Stomach (tissue), 8 donors: ENCODE measurements at regions not wholly inside any gene's neighbourhood (a gene's known extent, or its start where the extent isn't known, plus 50 kb on each side); places are given as distances from the start of the nearest gene placed in this dataset.

Source experiments
- DNase-seq, 2 donors: peaks; one replicate each; pipeline versions ENCODE4 v3.0.0 to v3.0.0-alpha.2; 2013 to 2019
- H3K27ac ChIP-seq, 5 donors: fragments of 200-600 bp in 4 of 5; sonication (generic) in 4 of 5; one replicate each; pipeline ENCODE4 v1.5.1; 2013 to 2019; ENCODE audit warnings: mild to moderate bottlenecking in 1 of 5, moderate library complexity in 1 of 5
- H3K27me3 ChIP-seq, 3 donors: fragments of 200-600 bp; sonication (generic); one replicate each; pipeline ENCODE4 v1.5.1; 2017 to 2019; ENCODE audit warnings: mixed run types in 1 of 3
- H3K36me3 ChIP-seq, 4 donors: fragments of 200-600 bp; sonication (generic); 1 replicate in 3 of 4; 2 replicates in 1 of 4; pipeline ENCODE4 v1.5.1; 2016 to 2019
- H3K4me1 ChIP-seq, 4 donors: fragments of 200-600 bp; sonication (generic); one replicate each; pipeline ENCODE4 v1.5.1; 2016 to 2019
- H3K4me3 ChIP-seq, 4 donors: fragments of 200-600 bp; sonication (generic) in 3 of 4; one replicate each; pipeline ENCODE4 v1.5.1; 2016 to 2019; ENCODE audit warnings: mild to moderate bottlenecking in 1 of 4
- H3K9me3 ChIP-seq, 4 donors: fragments of 200-600 bp; sonication (generic); one replicate each; pipeline ENCODE4 v1.5.1; 2016 to 2019
- CTCF ChIP-seq, 7 experiments: fragments of 450-650 bp in 4 of 7; fragments of 200-600 bp in 3 of 7; sonication (generic) in 3 of 7; IDR thresholded peaks; one replicate each; pipeline ENCODE4 v1.5.1; 2016 to 2019; ENCODE audit warnings: antibody characterized with exemption in 7 of 7, control low read depth in 2 of 7, mild to moderate bottlenecking in 1 of 7
- EP300 ChIP-seq: sonication (generic); formaldehyde crosslinking; IDR thresholded peaks from one replicate; pipeline ENCODE4 v1.6.1; 2017; ENCODE audit warnings: antibody characterized with exemption
- POLR2A ChIP-seq, 4 donors: fragments of 450-650 bp; IDR thresholded peaks; one replicate each; pipeline ENCODE4 v1.6.1; 2016; ENCODE audit warnings: antibody characterized with exemption in 4 of 4, control low read depth in 2 of 4, mild to moderate bottlenecking in 1 of 4, moderate library complexity in 1 of 4
- POLR2AphosphoS5 ChIP-seq, 3 donors: sonication (generic); formaldehyde crosslinking; IDR thresholded peaks; one replicate each; pipeline ENCODE4 v1.6.1; 2016; ENCODE audit warnings: antibody characterized with exemption in 3 of 3
- WGBS, 5 donors: extraction: QIAGEN DNeasy Blood & Tissue Kit in 3 of 5; methylation state at CpG; one replicate each; pipeline versions ENCODE4 v1.1.5 to v1.1.7; 2013 to 2018; 5-methylcytosine and 5-hydroxymethylcytosine counted together
- intact Hi-C: fragments of 100-400 bp; cut with DNase I; formaldehyde crosslinking; loops from one replicate; pipeline ENCODE4 v1.15.1; 2023; ENCODE audit warnings: low total_unique reads
- donor health status: healthy with polysubstance abuse.
- donor health status: Bipolar disorder and iron deficiency.
- donor health status: healthy.

GRCh38 chr3:83843716-83844115 is 1115.1 kb upstream of the CADM2 start:
- Histone ChIP-seq H3K4me3 (no peak overlapping the region), H3K27me3 (no peaks in the 10 kb centered on the region), H3K9me3 (peaks cover 0 to 10% (median 2%) of the 10 kb centered on the region in 4 donors), H3K4me1 (no peaks in the 10 kb centered on the region), H3K27ac (no peak overlapping the region), H3K36me3 (no peaks in the 10 kb centered on the region)
- no peak for TF ChIP-seq CTCF (IDR thresholded peaks at IDR 0.05)
- TF ChIP-seq POLR2AphosphoS5 (IDR thresholded peaks at IDR 0.05), result no peak
- no peak for TF ChIP-seq EP300
- no peak for TF ChIP-seq POLR2A (IDR thresholded peaks at IDR 0.05)
- whole genome bisulfite sequencing, 5 donors, result 57 to 95% (median 85%) methylated on average over 2 of the region's 2 CpGs
- intact Hi-C loops, result no loop called here
- no peak for DNase-seq

GRCh38 chr3:83849106-83849730 is 1109.6 kb upstream of the CADM2 start:
- Histone ChIP-seq H3K4me3 (no peak overlapping the region), H3K36me3 (no peaks in the 10 kb centered on the region), H3K27me3 (no peaks in the 10 kb centered on the region), H3K9me3 (no peaks in the 10 kb centered on the region), H3K27ac (no peak overlapping the region), H3K4me1 (no peaks in the 10 kb centered on the region)
- WGBS, 5 donors, result 84 to 94% (median 88%) methylated on average over 1 of the region's 1 CpG
- no peak for DNase-seq
- TF ChIP-seq POLR2A (IDR thresholded peaks at IDR 0.05) (no peak), CTCF (IDR thresholded peaks at IDR 0.05) (no peak), POLR2AphosphoS5 (IDR thresholded peaks at IDR 0.05) (no peak)
- intact Hi-C loops, result no loop called here

GRCh38 chr3:83863380-83863779 is 1095.4 kb upstream of the CADM2 start:
- H3K27me3 ChIP-seq, result no peaks in the 10 kb centered on the region
- TF ChIP-seq EP300 (no peak), CTCF (IDR thresholded peaks at IDR 0.05) (no peak), POLR2AphosphoS5 (IDR thresholded peaks at IDR 0.05) (no peak), POLR2A (IDR thresholded peaks at IDR 0.05) (no peak)
- WGBS, 5 donors, result 55 to 76% (median 66%) methylated on average over 2 of the region's 2 CpGs

DNA sequence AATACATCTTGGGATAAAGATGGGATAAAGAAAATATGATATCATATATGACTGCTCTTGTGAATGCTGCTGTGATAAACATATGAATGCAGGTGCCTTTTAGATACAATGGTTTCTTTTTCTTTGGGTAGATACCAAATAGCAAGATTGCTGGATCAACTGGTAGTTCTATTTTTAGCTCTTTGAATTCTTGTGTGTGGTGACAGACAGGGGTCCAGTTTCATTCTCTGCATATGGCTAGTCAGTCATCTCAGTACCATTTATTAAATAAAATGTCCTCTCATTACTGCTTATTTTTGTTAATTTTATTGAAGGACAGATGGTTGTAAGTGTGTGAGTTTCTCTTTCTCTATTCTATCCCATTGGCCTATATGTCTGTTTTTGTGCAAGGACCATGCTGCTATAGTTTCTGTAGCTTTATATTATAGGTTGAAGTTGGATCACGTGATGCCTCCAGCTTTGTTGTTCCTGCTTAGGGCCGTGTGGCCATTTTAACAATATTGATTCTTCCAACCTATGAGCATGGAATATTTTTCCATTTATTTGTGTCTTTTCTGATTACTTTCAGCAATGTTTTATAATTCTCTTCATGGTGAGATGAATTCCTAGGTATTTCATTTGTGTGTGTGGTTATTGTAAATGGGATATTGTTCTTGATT is 1089.8 kb upstream of the CADM2 start:
- no peaks in the 10 kb centered on the region for H3K4me1 ChIP-seq
- H3K27me3 ChIP-seq, result no peaks in the 10 kb centered on the region
- TF ChIP-seq POLR2AphosphoS5 (IDR thresholded peaks at IDR 0.05), result no peak
- no peak for TF ChIP-seq POLR2A (IDR thresholded peaks at IDR 0.05)
- TF ChIP-seq EP300, result no peak
- TF ChIP-seq CTCF (IDR thresholded peaks at IDR 0.05), result no peak
- H3K36me3 ChIP-seq, result no peaks in the 10 kb centered on the region
- H3K27ac ChIP-seq, result no peak overlapping the region
- no peak for DNase-seq
- peaks cover 0 to 4% (median under 1%) of the 10 kb centered on the region in 4 donors for H3K9me3 ChIP-seq
- no peak overlapping the region for H3K4me3 ChIP-seq
- intact Hi-C loops, result no loop called here
- 73 to 88% (median 84%) methylated on average over 2 of the region's 2 CpGs for WGBS, 5 donors

More at GRCh38 chr3:83863380-83863779, 1095.4 kb upstream of the CADM2 start:
- intact Hi-C loops, result no loop called here
- DNase-seq, result no peak
- Histone ChIP-seq H3K36me3 (no peaks in the 10 kb centered on the region), H3K4me3 (no peak overlapping the region), H3K9me3 (peaks cover 0 to 16% (median 8%) of the 10 kb centered on the region in 4 donors), H3K27ac (no peak overlapping the region), H3K4me1 (no peaks in the 10 kb centered on the region)
